NT2/D1 (cell line): ENCODE measurements at regions not wholly inside any gene's neighbourhood (a gene's known extent, or its start where the extent isn't known, plus 50 kb on each side); places are given as distances from the start of the nearest gene placed in this dataset.

Experiments used
- DNase-seq: peaks from one replicate; pipeline ENCODE4 v3.0.0-alpha.2; 2011; ENCODE audit warnings: low read depth, low spot score
- H3K27me3 ChIP-seq: 2 replicates; pipeline ENCODE4 v1.6.0; 2011; ENCODE audit warnings: mild to moderate bottlenecking; ENCODE audit not compliant: insufficient read length, insufficient read depth
- H3K36me3 ChIP-seq: 2 replicates; pipeline ENCODE4 v1.6.1; 2011; ENCODE audit warnings: mild to moderate bottlenecking, low read length, mixed read lengths; ENCODE audit not compliant: insufficient read depth, insufficient read length
- H3K4me1 ChIP-seq: 2 replicates; pipeline ENCODE4 v1.5.1; 2011; ENCODE audit not compliant: insufficient read depth, insufficient read length
- H3K4me3 ChIP-seq: 2 replicates; pipeline ENCODE4 v1.5.1; 2011; ENCODE audit warnings: low read depth; ENCODE audit not compliant: insufficient read length
- H3K9ac ChIP-seq: 2 replicates; pipeline ENCODE4 v1.6.0; 2011; ENCODE audit warnings: low read depth; ENCODE audit not compliant: insufficient read length
- H3K9me3 ChIP-seq: 2 replicates; pipeline ENCODE4 v1.5.1; 2011; ENCODE audit warnings: mild to moderate bottlenecking, low read length; ENCODE audit not compliant: insufficient read depth
- SUZ12 ChIP-seq: IDR thresholded peaks from 2 replicates; pipeline ENCODE4 v1.6.1; 2011; ENCODE audit not compliant: insufficient read length, insufficient read depth; ENCODE audit errors: extremely low read depth
- YY1 ChIP-seq: IDR thresholded peaks from 2 replicates; pipeline ENCODE4 v1.6.1; 2011; ENCODE audit not compliant: insufficient read length, insufficient read depth
- ZNF274 ChIP-seq: IDR thresholded peaks from 2 replicates; pipeline ENCODE4 v1.6.1; 2011; ENCODE audit warnings: mild to moderate bottlenecking, low read depth, low read length

DNA sequence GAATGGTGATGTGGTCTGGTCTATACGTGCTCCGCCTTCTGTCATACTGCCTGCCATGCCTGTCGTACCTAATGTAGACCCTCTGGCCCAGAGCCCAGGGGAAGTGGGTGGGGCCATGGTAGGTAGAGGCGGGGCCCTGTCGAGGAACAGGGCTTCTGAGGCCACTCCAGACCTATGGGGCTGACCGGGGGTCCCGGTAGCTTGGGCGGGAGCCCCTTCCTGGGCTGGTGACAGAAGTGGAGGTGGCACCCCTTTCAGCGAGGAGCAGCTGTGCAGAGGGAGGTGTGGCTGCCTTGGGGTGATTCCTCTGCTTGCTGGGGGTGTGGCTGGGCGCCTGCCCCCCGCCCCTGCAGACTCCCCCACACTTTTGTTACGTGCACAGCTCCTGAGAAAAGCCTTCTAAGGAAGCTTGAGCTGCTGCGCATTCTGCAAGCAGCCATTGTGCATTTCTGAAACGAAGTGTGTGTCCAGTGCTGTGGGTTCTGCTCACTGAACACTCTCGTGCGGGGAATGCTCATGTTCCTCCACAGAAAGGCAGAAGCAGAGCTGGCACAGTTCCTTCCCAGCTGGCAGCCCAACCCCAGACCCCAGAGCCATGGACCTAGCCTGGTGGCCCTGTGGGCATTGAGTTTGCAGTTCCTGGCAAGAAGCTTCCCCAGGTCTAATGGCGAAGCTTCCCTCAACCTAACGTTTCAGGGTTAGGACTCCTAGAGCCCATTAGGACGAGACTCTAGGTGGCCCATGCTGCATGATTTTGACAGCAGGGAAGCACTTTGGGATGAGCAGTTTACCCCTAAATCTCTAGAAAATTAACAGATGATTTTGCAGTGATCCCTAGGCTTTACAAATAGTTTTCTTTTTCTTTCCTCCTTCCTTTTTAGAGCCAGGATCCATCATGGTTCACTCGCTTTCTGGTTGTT lies 72.7 kb upstream of the HGFAC start:
- H3K4me1 ChIP-seq: peaks cover 21% of the 10 kb centered on the region
- DNase-seq: no peak
- H3K9me3 ChIP-seq: 0 out of 2 replicates have a peak, but pooled peaks cover 5% of the 10 kb centered on the region
- H3K4me3 ChIP-seq: no peak overlapping the region
- TF ChIP-seq YY1 (no peak), SUZ12 (no peak), ZNF274 (no peak)
- H3K36me3 ChIP-seq: peaks cover 11% of the 10 kb centered on the region
- peaks cover 3% of the 10 kb centered on the region for H3K27me3 ChIP-seq
- peak overlapping the region; percentile 11 for H3K9ac ChIP-seq

DNA sequence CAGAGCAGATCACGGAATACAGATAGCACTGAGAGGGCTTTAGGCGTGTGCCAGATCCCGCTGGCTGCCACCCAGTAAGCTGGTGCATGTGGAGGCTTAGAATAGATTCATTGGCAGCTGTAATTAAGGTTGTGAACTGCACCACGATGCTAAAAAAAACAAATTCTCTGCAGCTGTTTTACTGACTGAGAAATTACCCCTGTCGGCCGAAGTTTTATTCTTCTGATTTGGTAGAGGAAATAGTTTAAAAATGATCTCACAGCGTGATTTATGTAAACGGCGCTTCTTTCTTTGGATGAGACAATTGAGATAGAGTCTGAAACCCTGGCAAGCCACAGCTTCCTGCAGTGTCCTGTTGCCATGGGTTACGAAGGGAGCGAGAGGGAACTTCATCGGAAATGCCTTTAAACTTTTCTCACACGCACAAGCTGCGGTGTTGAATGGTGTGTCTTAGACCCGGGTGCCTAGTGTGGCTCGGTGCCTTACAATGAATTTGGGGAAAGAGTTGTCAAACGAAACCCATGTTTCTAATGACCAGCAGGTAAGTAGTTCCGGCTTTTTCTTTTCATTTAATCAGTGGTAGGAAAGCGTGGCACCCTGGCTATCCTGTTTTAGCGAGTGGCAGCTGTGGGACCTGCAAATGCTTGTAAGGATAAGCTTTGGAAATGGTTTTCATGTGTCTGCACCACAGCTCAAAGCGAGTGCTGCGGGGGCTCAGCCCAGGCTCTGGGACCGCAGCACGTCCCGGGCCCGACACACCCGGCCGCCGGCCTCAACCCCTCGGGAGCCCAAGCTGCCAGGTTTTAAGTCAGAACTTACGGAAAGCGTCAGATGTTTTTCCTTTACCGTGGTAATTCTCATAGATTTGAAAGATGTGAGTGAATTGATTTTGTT lies 71.7 kb upstream of the HGFAC start:
- H3K9ac ChIP-seq: no peak overlapping the region
- peaks cover 21% of the 10 kb centered on the region for H3K4me1 ChIP-seq
- peak; percentile 66 for DNase-seq
- TF ChIP-seq YY1: no peak
- no peak for TF ChIP-seq ZNF274
- no peak for TF ChIP-seq SUZ12
- H3K4me3 ChIP-seq: no peak overlapping the region
- H3K36me3 ChIP-seq: peaks cover 9% of the 10 kb centered on the region
- H3K27me3 ChIP-seq: peaks cover 3% of the 10 kb centered on the region
- 0 out of 2 replicates have a peak, but pooled peaks cover 5% of the 10 kb centered on the region for H3K9me3 ChIP-seq

- Histone ChIP-seq H3K27me3 (peaks cover 3% of the 10 kb centered on the region), H3K9ac (peak overlapping the region; percentile 27), H3K36me3 (peaks cover 17% of the 10 kb centered on the region), H3K4me1 (peaks cover 21% of the 10 kb centered on the region), H3K4me3 (no peak overlapping the region), H3K9me3 (0 out of 2 replicates have a peak, but pooled peaks cover 5% of the 10 kb centered on the region)
- DNase-seq: no peak
- TF ChIP-seq SUZ12 (no peak), ZNF274 (no peak), YY1 (no peak)
Measured at GRCh38 chr4:3371033-3372001, 70.5 kb upstream of the HGFAC start.

DNA sequence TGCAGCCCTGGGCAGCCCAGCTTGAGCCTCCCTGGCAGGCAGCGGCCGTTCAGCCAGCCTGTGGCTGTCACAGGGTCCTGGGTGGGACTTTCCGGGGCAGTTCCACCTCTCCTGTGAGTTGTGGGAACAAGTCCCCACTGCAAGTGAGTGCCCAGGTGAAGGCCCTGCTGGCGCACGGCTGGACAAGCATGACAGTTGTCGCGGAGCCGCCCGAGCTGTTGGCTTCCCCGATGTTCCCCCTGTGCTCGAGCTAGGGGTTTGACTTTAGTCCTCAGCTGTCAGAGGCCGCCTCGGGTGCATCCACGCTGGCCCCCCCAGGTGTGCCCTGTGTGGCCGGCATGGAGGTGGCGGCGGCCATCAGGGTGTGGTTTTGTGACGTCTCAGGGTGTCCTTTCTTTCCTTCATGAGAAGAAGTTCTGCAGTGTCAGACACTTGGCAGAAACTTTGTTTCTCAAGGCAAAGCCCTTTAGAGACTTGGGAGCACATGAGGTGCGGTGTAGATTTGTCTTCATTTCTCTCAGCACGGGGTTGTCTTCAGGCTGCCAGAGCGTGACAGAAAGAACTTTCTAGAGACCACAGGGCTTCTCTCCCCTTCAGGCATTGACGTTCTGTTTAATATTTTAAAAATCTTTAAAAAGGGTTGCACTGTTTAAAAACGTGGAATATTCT lies 69.4 kb upstream of the HGFAC start:
- Histone ChIP-seq H3K27me3 (peaks cover 3% of the 10 kb centered on the region), H3K9ac (no peak overlapping the region), H3K4me3 (no peak overlapping the region), H3K4me1 (peaks cover 17% of the 10 kb centered on the region), H3K36me3 (peaks cover 25% of the 10 kb centered on the region), H3K9me3 (0 out of 2 replicates have a peak, but pooled peaks cover 5% of the 10 kb centered on the region)
- TF ChIP-seq SUZ12: no peak
- no peak for DNase-seq

DNA sequence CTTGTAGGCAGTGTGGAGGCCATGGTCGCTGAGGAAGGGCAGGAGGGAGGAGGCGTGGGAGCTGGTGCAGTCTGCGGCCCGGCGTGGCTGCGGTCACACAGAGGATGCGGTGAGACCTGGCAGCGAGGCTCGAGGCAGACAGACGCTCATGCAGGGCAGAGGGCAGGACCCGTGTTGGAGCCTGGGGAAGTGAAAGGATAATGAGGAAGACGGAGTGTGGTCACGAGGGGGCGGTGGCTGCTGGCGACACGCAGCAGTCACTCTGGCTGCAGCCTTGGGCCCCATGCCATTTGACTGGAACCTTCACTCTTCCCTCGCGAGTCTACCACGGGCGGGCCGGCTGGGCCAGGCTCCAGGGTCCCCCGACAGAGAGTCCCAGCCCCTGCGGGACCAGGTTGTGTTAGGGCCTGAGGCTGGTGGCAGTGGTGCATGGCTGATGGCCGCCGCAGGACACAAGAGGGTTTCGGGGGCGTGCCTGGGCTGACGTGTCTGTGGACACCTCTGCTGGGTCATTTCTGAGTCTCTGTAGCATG lies 68.8 kb upstream of the HGFAC start:
- Histone ChIP-seq H3K4me1 (peaks cover 17% of the 10 kb centered on the region), H3K36me3 (peaks cover 25% of the 10 kb centered on the region), H3K4me3 (no peak overlapping the region), H3K27me3 (peaks cover 3% of the 10 kb centered on the region), H3K9me3 (peaks cover 7% of the 10 kb centered on the region; the same call in 1 of the 2 replicates), H3K9ac (no peak overlapping the region)
- no peak for TF ChIP-seq SUZ12
- TF ChIP-seq ZNF274: no peak
- TF ChIP-seq YY1: no peak
- no peak for DNase-seq

GRCh38 chr4:3373468-3373867 lies 68.3 kb upstream of the HGFAC start:
- H3K9me3 ChIP-seq: peaks cover 6% of the 10 kb centered on the region; the same call in 1 of the 2 replicates
- DNase-seq: no peak
- H3K36me3 ChIP-seq: peaks cover 27% of the 10 kb centered on the region
- H3K4me3 ChIP-seq: no peak overlapping the region
- H3K4me1 ChIP-seq: peaks cover 17% of the 10 kb centered on the region
- TF ChIP-seq SUZ12: no peak
- peaks cover 3% of the 10 kb centered on the region for H3K27me3 ChIP-seq
- H3K9ac ChIP-seq: no peak overlapping the region
